ENCODE measurements at regions not wholly inside any gene's neighbourhood (a gene's known extent, or its start where the extent isn't known, plus 50 kb on each side); places are given as distances from the start of the nearest gene placed in this dataset.

- no peak for TF ChIP-seq CTCF (IDR thresholded peaks at IDR 0.05)
- TF ChIP-seq POLR2A (IDR thresholded peaks at IDR 0.05; ENCODE audit: low read depth) = no peak
- TF ChIP-seq POLR2AphosphoS5 (IDR thresholded peaks at IDR 0.05) = no peak
- TF ChIP-seq EP300 (IDR thresholded peaks at IDR 0.05) = no peak
Measured at GRCh38 chr16:48942996-48943395, 333.0 kb upstream of the N4BP1 start.
